OCI-LY1 (cell line): ENCODE measurements at regions not wholly inside any gene's neighbourhood (a gene's known extent, or its start where the extent isn't known, plus 50 kb on each side); places are given as distances from the start of the nearest gene placed in this dataset.
A peak's percentile ranks its signal among the peaks of the same experiment; 100 is the strongest.

Experiments used
- H2AFZ ChIP-seq: fragments of 200-600 bp; sonication (generic), shearing (Covaris generic); 2 replicates; pipeline ENCODE4 v1.6.0; 2014; ENCODE audit warnings: antibody characterized with exemption, mild to moderate bottlenecking, low read length
- H3F3A ChIP-seq: fragments of 200-600 bp; sonication (generic), shearing (Covaris generic); 2 replicates; pipeline ENCODE4 v1.6.0; 2014; ENCODE audit warnings: mild to moderate bottlenecking, antibody characterized with exemption, low read length, moderate library complexity; ENCODE audit not compliant: insufficient read depth
- H3K27ac ChIP-seq: fragments of 200-600 bp; sonication (generic); 2 replicates; pipeline ENCODE4 v1.5.1; 2014; ENCODE audit warnings: low read length, mixed run types, mild to moderate bottlenecking, low read depth; ENCODE audit not compliant: poor library complexity, severe bottlenecking
- H3K27me3 ChIP-seq: fragments of 200-600 bp; sonication (generic); 2 replicates; pipeline ENCODE4 v1.6.0; 2014; ENCODE audit warnings: antibody characterized with exemption, mild to moderate bottlenecking, low read length, moderate library complexity; ENCODE audit not compliant: insufficient read depth
- H3K36me3 ChIP-seq: fragments of 200-600 bp; sonication (generic); 2 replicates; pipeline ENCODE4 v1.6.1; 2014; ENCODE audit warnings: mild to moderate bottlenecking, antibody characterized with exemption, low read length, moderate library complexity, mixed read lengths; ENCODE audit not compliant: insufficient read depth
- H3K4me1 ChIP-seq: fragments of 200-600 bp; sonication (generic); 2 replicates; pipeline ENCODE4 v1.5.1; 2014; ENCODE audit warnings: mild to moderate bottlenecking, low read length, moderate library complexity; ENCODE audit not compliant: insufficient read depth, severe bottlenecking
- H3K4me2 ChIP-seq: fragments of 200-600 bp; sonication (generic), shearing (Covaris generic); 2 replicates; pipeline ENCODE4 v1.6.1; 2014; ENCODE audit warnings: low read length
- H3K4me3 ChIP-seq: fragments of 200-600 bp; sonication (generic); 2 replicates; pipeline ENCODE4 v1.5.1; 2014; ENCODE audit warnings: low read length, low read depth, mild to moderate bottlenecking, mixed read lengths; ENCODE audit not compliant: poor library complexity, severe bottlenecking
- H3K79me2 ChIP-seq: fragments of 200-600 bp; shearing (Covaris generic); 2 replicates; pipeline ENCODE4 v1.6.1; 2016; ENCODE audit warnings: mixed run types, low read length, mixed read lengths; ENCODE audit not compliant: insufficient read depth
- H3K9ac ChIP-seq: fragments of 200-600 bp; sonication (generic), shearing (Covaris generic); 2 replicates; pipeline ENCODE4 v1.6.1; 2014; ENCODE audit warnings: mild to moderate bottlenecking, low read length, mixed read lengths
- H3K9me2 ChIP-seq: fragments of 200-600 bp; sonication (generic), shearing (Covaris generic); 2 replicates; pipeline ENCODE4 v1.6.1; 2014; ENCODE audit warnings: low read depth, mild to moderate bottlenecking, low read length, mixed read lengths
- H3K9me3 ChIP-seq: fragments of 200-600 bp; shearing (Covaris generic); 2 replicates; pipeline ENCODE4 v1.6.1; 2014; ENCODE audit warnings: low read length, mixed read lengths
- H4K20me1 ChIP-seq: fragments of 200-600 bp; sonication (generic), shearing (Covaris generic); 2 replicates; pipeline ENCODE4 v1.6.0; 2016; ENCODE audit warnings: mild to moderate bottlenecking, low read length; ENCODE audit not compliant: insufficient read depth
- EZH2 ChIP-seq: fragments of 200-600 bp; sonication (generic), shearing (Covaris generic); IDR thresholded peaks from 2 replicates; pipeline ENCODE4 v1.8.0; 2017; ENCODE audit warnings: borderline replicate concordance, mixed run types, mild to moderate bottlenecking, antibody characterized with exemption, low read length, moderate library complexity, mixed read lengths
- TF ChIP-seq, protein P1 (sequence below): fragments of 200-600 bp; sonication (generic), shearing (Covaris generic); IDR thresholded peaks from 2 replicates; pipeline ENCODE4 v1.5.1; 2017; ENCODE audit warnings: mild to moderate bottlenecking, antibody characterized with exemption, low read length, moderate library complexity, mixed read lengths

DNA sequence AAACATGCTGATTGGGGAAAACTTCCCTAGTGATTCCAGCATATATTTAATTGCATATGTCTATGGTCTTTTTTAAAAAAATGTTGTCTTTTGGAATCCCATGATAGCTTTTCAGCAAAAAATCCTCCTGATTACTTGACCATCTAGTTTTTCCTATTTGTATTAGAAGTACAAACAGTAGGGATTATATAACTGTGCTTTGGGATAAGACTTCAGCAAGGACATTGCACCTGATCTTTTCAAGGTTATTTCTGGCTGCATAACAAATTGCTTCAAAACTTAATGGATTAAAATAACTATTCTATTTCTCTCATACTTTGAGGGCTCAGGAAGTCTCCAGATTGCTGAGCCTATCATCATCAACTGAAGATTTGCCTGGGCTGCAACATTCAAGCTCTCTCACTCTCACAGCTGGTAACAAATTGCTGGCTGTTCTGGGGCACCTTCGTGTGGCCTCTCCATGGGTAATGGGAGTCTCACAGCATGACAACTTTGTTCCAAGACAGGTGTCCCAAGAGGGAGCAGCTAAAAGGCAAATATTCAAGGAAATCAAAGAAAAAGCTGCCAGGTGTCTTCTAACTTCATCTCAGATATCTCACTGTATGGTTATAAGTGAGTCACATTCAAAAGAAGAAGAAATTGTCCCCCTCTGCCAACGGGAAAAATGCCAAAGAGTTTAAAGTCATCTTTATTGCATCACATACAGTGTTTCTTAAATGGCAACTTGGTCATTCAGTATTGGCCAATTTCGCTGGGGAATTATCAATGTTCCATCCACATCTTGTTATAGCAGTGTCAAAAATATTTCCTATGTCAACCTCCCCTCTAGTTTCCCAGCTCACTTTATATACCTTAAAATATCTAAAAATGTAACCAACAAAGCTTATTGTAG, 644.5 kb upstream of the GRM7 start:
- no peak overlapping the region for H3K4me3 ChIP-seq
- no peak for TF ChIP-seq EZH2
- TF ChIP-seq, protein P1, sequence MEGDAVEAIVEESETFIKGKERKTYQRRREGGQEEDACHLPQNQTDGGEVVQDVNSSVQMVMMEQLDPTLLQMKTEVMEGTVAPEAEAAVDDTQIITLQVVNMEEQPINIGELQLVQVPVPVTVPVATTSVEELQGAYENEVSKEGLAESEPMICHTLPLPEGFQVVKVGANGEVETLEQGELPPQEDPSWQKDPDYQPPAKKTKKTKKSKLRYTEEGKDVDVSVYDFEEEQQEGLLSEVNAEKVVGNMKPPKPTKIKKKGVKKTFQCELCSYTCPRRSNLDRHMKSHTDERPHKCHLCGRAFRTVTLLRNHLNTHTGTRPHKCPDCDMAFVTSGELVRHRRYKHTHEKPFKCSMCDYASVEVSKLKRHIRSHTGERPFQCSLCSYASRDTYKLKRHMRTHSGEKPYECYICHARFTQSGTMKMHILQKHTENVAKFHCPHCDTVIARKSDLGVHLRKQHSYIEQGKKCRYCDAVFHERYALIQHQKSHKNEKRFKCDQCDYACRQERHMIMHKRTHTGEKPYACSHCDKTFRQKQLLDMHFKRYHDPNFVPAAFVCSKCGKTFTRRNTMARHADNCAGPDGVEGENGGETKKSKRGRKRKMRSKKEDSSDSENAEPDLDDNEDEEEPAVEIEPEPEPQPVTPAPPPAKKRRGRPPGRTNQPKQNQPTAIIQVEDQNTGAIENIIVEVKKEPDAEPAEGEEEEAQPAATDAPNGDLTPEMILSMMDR = no peak
- H4K20me1 ChIP-seq = no peaks in the 10 kb centered on the region
- H3K4me2 ChIP-seq = no peak overlapping the region
- no peaks in the 10 kb centered on the region for H3K79me2 ChIP-seq
- H2AFZ ChIP-seq = no peak overlapping the region
- H3K27ac ChIP-seq = no peak overlapping the region
- H3K27me3 ChIP-seq = no peaks in the 10 kb centered on the region
- no peaks in the 10 kb centered on the region for H3K9me2 ChIP-seq
- no peak overlapping the region for H3K9ac ChIP-seq
- H3K9me3 ChIP-seq = no peaks in the 10 kb centered on the region
- no peaks in the 10 kb centered on the region for H3F3A ChIP-seq
- no peaks in the 10 kb centered on the region for H3K36me3 ChIP-seq
- H3K4me1 ChIP-seq = peaks cover 9% of the 10 kb centered on the region

DNA sequence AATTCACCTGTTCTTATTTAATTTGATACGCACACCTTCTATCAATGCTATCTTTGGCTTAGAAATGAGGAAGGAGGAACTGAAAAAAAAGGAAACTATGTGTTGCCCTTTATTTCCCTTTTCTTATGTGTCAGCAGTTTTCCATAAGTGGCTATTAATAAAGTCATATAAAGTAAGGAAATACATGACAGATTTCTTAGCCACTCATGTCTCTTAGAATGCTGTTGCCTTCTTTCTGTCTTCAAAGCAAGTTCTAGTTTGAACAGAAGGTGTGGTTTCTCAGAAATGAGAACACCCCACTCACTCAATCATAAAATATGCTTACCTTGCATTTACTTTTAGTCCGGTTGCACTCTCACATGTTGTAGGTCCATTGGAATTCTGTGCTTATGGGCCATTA, 640.5 kb upstream of the GRM7 start:
- Histone ChIP-seq H3K4me1 (peaks cover 29% of the 10 kb centered on the region), H3K9me3 (no peaks in the 10 kb centered on the region), H3K4me3 (no peak overlapping the region), H4K20me1 (no peaks in the 10 kb centered on the region), H3K9ac (no peak overlapping the region), H2AFZ (no peak overlapping the region), H3F3A (no peaks in the 10 kb centered on the region), H3K27ac (no peak overlapping the region), H3K27me3 (no peaks in the 10 kb centered on the region), H3K4me2 (no peak overlapping the region; the same call in 1 of the 2 replicates), H3K36me3 (no peaks in the 10 kb centered on the region), H3K79me2 (no peaks in the 10 kb centered on the region), H3K9me2 (no peaks in the 10 kb centered on the region)
- TF ChIP-seq EZH2 = no peak
- TF ChIP-seq, protein P1 = no peak

DNA sequence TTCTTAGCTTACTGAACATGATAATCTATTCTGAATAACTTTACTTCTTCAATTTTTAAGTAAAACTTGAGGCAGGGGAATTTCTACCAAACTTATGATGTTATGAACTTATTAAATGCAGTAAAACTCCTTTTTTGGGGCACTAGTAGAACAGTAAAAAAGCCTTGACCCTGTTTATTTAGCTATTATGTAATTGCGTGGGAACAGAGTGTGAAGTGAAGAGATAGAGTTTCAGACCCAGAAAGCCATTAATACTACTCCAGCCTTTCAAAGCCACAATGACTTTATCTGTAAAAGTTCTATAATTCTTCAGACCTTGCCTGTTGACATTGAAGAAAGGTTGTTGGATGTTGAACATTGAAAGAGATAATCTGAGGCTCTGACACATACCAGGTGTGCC, 638.8 kb upstream of the GRM7 start:
- Histone ChIP-seq H3K4me3 (no peak overlapping the region), H3K9me2 (no peaks in the 10 kb centered on the region), H3K9me3 (no peaks in the 10 kb centered on the region), H2AFZ (peak overlapping the region; percentile 98), H3K9ac (no peak overlapping the region), H3K4me2 (peak overlapping the region; percentile 11; the same call in 1 of the 2 replicates), H3K27ac (no peak overlapping the region), H3K27me3 (no peaks in the 10 kb centered on the region), H3K36me3 (no peaks in the 10 kb centered on the region), H3K4me1 (peaks cover 29% of the 10 kb centered on the region), H3F3A (no peaks in the 10 kb centered on the region), H3K79me2 (no peaks in the 10 kb centered on the region), H4K20me1 (no peaks in the 10 kb centered on the region)
- no peak for TF ChIP-seq EZH2
- TF ChIP-seq, protein P1 = no peak
